HCT116 (cell line): ENCODE measurements at regions not wholly inside any gene's neighbourhood (a gene's known extent, or its start where the extent isn't known, plus 50 kb on each side); places are given as distances from the start of the nearest gene placed in this dataset.
A peak's percentile ranks its signal among the peaks of the same experiment; 100 is the strongest.

Experiments
- ATAC-seq: fragments of 200-7000 bp; cut with Tn5 transposase; 2 replicates; pipeline ENCODE4 v1.9.1; 2020; ENCODE audit warnings: mild to moderate bottlenecking, moderate library complexity
- BruUV-seq: library from RNA; stranded (reverse); fragments of 400-500 nt; replicated peaks from 2 replicates; lab custom pipeline; 2021; lab: Mats Ljungman, UMichigan
- CTCF ChIA-PET: fragments of 300-600 bp; sonication (Branson Sonifier 250); formaldehyde crosslinking; loops from one replicate; lab custom pipeline; 2021; ENCODE audit warnings: antibody characterized with exemption; lab: Charles Lee
- POLR2A ChIA-PET: fragments of 300-600, 350-600 bp; sonication (Branson Sonifier 250); formaldehyde crosslinking; loops from one replicate; lab custom pipeline; 2021; ENCODE audit warnings: antibody characterized with exemption; lab: Charles Lee
- RAD21 ChIA-PET, 2 experiments: fragments of 300-600 bp; sonication (Branson Sonifier 250); formaldehyde crosslinking; loops; one replicate each; lab custom pipeline; 2023; ENCODE audit warnings: low total read pairs in 2 of 2; ENCODE audit not compliant: uncharacterized antibody in 2 of 2, unreplicated experiment in 2 of 2, low non-redundant PET in 1 of 2; lab: Charles Lee
- DNase-seq: peaks from one replicate; pipeline ENCODE4 v3.0.0-alpha.2; 2010; ENCODE audit warnings: low read depth, low spot score
- H2AFZ ChIP-seq: fragments of 200-600 bp; shearing (Covaris generic), sonication (generic); 2 replicates; pipeline ENCODE4 v1.6.1; 2017; ENCODE audit warnings: low read depth, mixed run types, mixed read lengths, antibody characterized with exemption, low read length; ENCODE audit not compliant: poor library complexity, severe bottlenecking
- H3K27ac ChIP-seq: 2 replicates; pipeline ENCODE4 v1.5.1; 2012; ENCODE audit warnings: low read depth, low read length
- H3K27me3 ChIP-seq: fragments of 200-600 bp; sonication (generic); 2 replicates; pipeline ENCODE4 v1.6.1; 2016; ENCODE audit warnings: mixed run types, low read length, mixed read lengths; ENCODE audit not compliant: insufficient read depth
- H3K36me3 ChIP-seq, 2 experiments: fragments of 200-500 bp in 1 of 2; fragments of 200-600 bp in 1 of 2; sonication (Bioruptor generic) in 1 of 2; sonication (generic) in 1 of 2; 2 replicates each; pipeline versions ENCODE4 v1.5.1 to v1.6.1; 2014 to 2016; ENCODE audit warnings: low read length in 2 of 2, inconsistent platforms in 1 of 2, mixed read lengths in 1 of 2, mixed run types in 1 of 2; ENCODE audit not compliant: insufficient read depth in 2 of 2, control insufficient read depth in 1 of 2
- H3K4me1 ChIP-seq, 2 experiments: fragments of 200-600 bp in 1 of 2; sonication (generic) in 1 of 2; 2 replicates each; pipeline versions ENCODE4 v1.5.1 to v1.6.1; 2012 to 2017; ENCODE audit warnings: low read length in 2 of 2, inconsistent platforms in 1 of 2, mild to moderate bottlenecking in 1 of 2, mixed read lengths in 1 of 2, mixed run types in 1 of 2, moderate library complexity in 1 of 2; ENCODE audit not compliant: insufficient read depth in 2 of 2, control insufficient read depth in 1 of 2
- H3K4me2 ChIP-seq: fragments of 200-600 bp; sonication (generic); 2 replicates; pipeline ENCODE4 v1.6.1; 2017; ENCODE audit warnings: mixed run types, low read length, mixed read lengths
- H3K4me3 ChIP-seq, 2 experiments: fragments of 200-600 bp in 1 of 2; sonication (generic) in 1 of 2; replicated peaks in 1 of 2; 2 replicates each; pipeline ENCODE4 v1.5.1; 2011 to 2016; ENCODE audit warnings: low read length in 2 of 2, control low read depth in 1 of 2, low read depth in 1 of 2, mild to moderate bottlenecking in 1 of 2, mixed read lengths in 1 of 2, mixed run types in 1 of 2
- H3K79me2 ChIP-seq: fragments of 200-600 bp; sonication (generic); 2 replicates; pipeline ENCODE4 v1.6.1; 2017; ENCODE audit warnings: mild to moderate bottlenecking, mixed run types, low read length, moderate library complexity, mixed read lengths; ENCODE audit not compliant: insufficient read depth
- H3K9ac ChIP-seq: fragments of 200-600 bp; sonication (generic); 2 replicates; pipeline ENCODE4 v1.6.1; 2016; ENCODE audit warnings: low read length, mixed read lengths
- H3K9me2 ChIP-seq: fragments of 200-600 bp; sonication (generic), shearing (Covaris generic); 2 replicates; pipeline ENCODE4 v1.6.1; 2017; ENCODE audit warnings: mixed run types, mild to moderate bottlenecking, moderate library complexity; ENCODE audit not compliant: insufficient read depth
- H3K9me3 ChIP-seq, 2 experiments: fragments of 200-500 bp in 1 of 2; fragments of 200-600 bp in 1 of 2; sonication (Bioruptor generic) in 1 of 2; sonication (generic) in 1 of 2; 2 replicates each; pipeline ENCODE4 v1.6.1; 2014 to 2017; ENCODE audit warnings: low read length in 2 of 2, mixed read lengths in 2 of 2, inconsistent platforms in 1 of 2, low read depth in 1 of 2, mild to moderate bottlenecking in 1 of 2, mixed run types in 1 of 2, moderate library complexity in 1 of 2; ENCODE audit not compliant: control insufficient read depth in 1 of 2, insufficient read depth in 1 of 2
- H4K20me1 ChIP-seq: fragments of 200-600 bp; sonication (generic), shearing (Covaris generic); 2 replicates; pipeline ENCODE4 v1.6.1; 2017; ENCODE audit warnings: mixed run types, mild to moderate bottlenecking, moderate library complexity; ENCODE audit not compliant: insufficient read depth
- CBX3 ChIP-seq: IDR thresholded peaks from 2 replicates; pipeline ENCODE4 v1.6.1; 2012; ENCODE audit warnings: low read depth
- FOSL1 ChIP-seq: IDR thresholded peaks from 2 replicates; pipeline ENCODE4 v1.6.1; 2012; ENCODE audit warnings: low read depth
- JUND ChIP-seq: IDR thresholded peaks from 2 replicates; pipeline ENCODE4 v1.6.1; 2012
- RAD21 ChIP-seq: IDR thresholded peaks from 2 replicates; pipeline ENCODE4 v1.6.1; 2012; ENCODE audit warnings: low read depth, mild to moderate bottlenecking
- SP1 ChIP-seq: IDR thresholded peaks from 2 replicates; pipeline ENCODE4 v1.6.1; 2012; ENCODE audit warnings: low read depth
- TCF7L2 ChIP-seq: IDR thresholded peaks from 2 replicates; pipeline ENCODE4 v1.7.0; 2011; ENCODE audit warnings: borderline replicate concordance, inconsistent platforms; ENCODE audit not compliant: insufficient read depth, insufficient read length; ENCODE audit errors: extremely low read depth
- ZNF274 ChIP-seq: fragments of 200-500 bp; sonication (Bioruptor generic); IDR thresholded peaks from 2 replicates; pipeline ENCODE4 v1.6.1; 2014; ENCODE audit warnings: mild to moderate bottlenecking, low read depth, low read length, inconsistent platforms
- intact Hi-C: fragments of 100-400 bp; cut with micrococcal nuclease; formaldehyde crosslinking; loops from 2 replicates; pipeline ENCODE4 v1.10.0; 2022
- TF ChIP-seq, protein P1 (sequence below), 3 experiments: fragments of 200-600 bp in 1 of 3; sonication (generic) in 1 of 3; IDR thresholded peaks in 2 of 3; conservative IDR thresholded peaks in 1 of 3; 2 replicates each; pipeline ENCODE4 v1.5.1; 2012 to 2017; ENCODE audit warnings: low read depth in 2 of 3, low read length in 2 of 3, antibody characterized with exemption in 1 of 3, borderline replicate concordance in 1 of 3, control low read depth in 1 of 3, mild to moderate bottlenecking in 1 of 3, mixed read lengths in 1 of 3, mixed run types in 1 of 3, moderate library complexity in 1 of 3; ENCODE audit not compliant: insufficient read depth in 1 of 3
- TF ChIP-seq, protein P2 (sequence below): IDR thresholded peaks from 2 replicates; pipeline ENCODE4 v1.6.1; 2011; ENCODE audit warnings: mild to moderate bottlenecking, low read length, moderate library complexity; ENCODE audit not compliant: insufficient replicate concordance; ENCODE audit errors: extremely low read depth

DNA sequence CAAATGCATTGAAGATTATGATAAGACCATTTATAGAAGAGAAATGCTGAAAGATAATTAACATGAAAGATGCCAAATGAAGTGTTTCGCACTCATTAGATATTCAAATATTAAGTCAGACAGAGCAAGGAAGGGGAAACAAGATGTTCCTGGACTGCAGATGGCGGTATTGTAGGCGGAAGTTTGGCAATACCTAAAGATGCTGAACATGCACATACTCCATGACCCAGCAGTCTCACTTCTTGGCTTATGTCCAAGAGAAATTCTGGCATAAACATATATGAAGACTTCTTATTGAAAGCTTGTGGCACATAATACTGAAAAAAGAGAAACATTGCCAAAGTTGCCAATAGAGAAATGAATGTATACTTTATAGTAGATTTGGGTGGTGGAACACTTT, 325.4 kb upstream of the SEMA3C start:
- ChIA-PET POLR2A (no interaction called here), CTCF (no interaction called here), RAD21 (no interaction called here)
- DNase-seq (peak; percentile 42), ATAC-seq (peak; percentile 74)
- Histone ChIP-seq H2AFZ (peak overlapping the region; percentile 59), H3K36me3 (no peaks in the 10 kb centered on the region), H3K9ac (no peak overlapping the region), H3K79me2 (no peaks in the 10 kb centered on the region), H3K4me2 (no peak overlapping the region), H3K27me3 (no peaks in the 10 kb centered on the region), H3K9me2 (no peaks in the 10 kb centered on the region), H4K20me1 (no peaks in the 10 kb centered on the region), H3K9me3 (no peaks in the 10 kb centered on the region), H3K27ac (no peak overlapping the region), H3K4me1 (no peaks in the 10 kb centered on the region), H3K4me3 (no peak overlapping the region)
- intact Hi-C loops, result no loop called here
- no TSS peak for BruUV-seq
- TF ChIP-seq JUND, result no peak
- TF ChIP-seq, protein P1, sequence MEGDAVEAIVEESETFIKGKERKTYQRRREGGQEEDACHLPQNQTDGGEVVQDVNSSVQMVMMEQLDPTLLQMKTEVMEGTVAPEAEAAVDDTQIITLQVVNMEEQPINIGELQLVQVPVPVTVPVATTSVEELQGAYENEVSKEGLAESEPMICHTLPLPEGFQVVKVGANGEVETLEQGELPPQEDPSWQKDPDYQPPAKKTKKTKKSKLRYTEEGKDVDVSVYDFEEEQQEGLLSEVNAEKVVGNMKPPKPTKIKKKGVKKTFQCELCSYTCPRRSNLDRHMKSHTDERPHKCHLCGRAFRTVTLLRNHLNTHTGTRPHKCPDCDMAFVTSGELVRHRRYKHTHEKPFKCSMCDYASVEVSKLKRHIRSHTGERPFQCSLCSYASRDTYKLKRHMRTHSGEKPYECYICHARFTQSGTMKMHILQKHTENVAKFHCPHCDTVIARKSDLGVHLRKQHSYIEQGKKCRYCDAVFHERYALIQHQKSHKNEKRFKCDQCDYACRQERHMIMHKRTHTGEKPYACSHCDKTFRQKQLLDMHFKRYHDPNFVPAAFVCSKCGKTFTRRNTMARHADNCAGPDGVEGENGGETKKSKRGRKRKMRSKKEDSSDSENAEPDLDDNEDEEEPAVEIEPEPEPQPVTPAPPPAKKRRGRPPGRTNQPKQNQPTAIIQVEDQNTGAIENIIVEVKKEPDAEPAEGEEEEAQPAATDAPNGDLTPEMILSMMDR (IDR thresholded peaks at IDR 0.05 in 2 of 3, conservative IDR thresholded peaks at IDR 0.05 in 1 of 3; ENCODE audit: borderline replicate concordance in 1 of 3, insufficient read depth in 1 of 3, low read depth in 2 of 3, low read length in 2 of 3), result peak; percentile 3 to 45 (median 36); a peak in 4 of 6 replicates
- peak; percentile 39 for TF ChIP-seq RAD21
- TF ChIP-seq CBX3, result peak; percentile 41; the same call in 1 of the 2 replicates
- no peak for TF ChIP-seq SP1

DNA sequence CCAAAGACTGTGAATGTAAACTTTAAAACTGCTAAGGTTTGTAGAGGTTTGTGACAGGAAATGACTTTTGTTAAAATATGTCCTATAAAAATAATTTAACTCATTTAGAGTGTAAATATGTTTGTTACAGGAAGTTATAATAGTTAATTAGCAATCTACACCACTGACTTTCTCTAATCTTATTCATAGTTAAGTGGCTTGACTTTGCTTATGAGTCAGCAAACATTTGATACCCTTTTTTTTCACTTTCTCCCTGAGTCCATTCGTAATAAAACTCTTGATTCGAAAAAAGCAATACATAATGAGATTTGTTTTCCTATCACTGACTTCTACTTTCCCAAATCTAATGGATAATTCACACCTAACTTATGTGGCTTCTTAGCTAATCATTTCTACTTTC, 317.7 kb upstream of the SEMA3C start:
- H3K9ac ChIP-seq, result no peak overlapping the region
- intact Hi-C loops, result no loop called here
- H3K4me2 ChIP-seq, result no peak overlapping the region
- DNase-seq (no peak), ATAC-seq (no peak)
- no peaks in the 10 kb centered on the region for H3K9me2 ChIP-seq
- H3K36me3 ChIP-seq, result no peaks in the 10 kb centered on the region
- no peak overlapping the region for H2AFZ ChIP-seq
- no peaks in the 10 kb centered on the region for H3K79me2 ChIP-seq
- peaks cover 0 to 4% of the 10 kb centered on the region in 2 experiments; a peak in 1 of 4 replicates for H3K4me1 ChIP-seq
- H3K9me3 ChIP-seq, result no peaks in the 10 kb centered on the region
- CTCF ChIA-PET, result no interaction called here
- no TSS peak for BruUV-seq
- RAD21 ChIA-PET, result no interaction called here
- H3K4me3 ChIP-seq, result no peak overlapping the region
- H4K20me1 ChIP-seq, result no peaks in the 10 kb centered on the region
- H3K27me3 ChIP-seq, result no peaks in the 10 kb centered on the region
- no peak overlapping the region for H3K27ac ChIP-seq
- POLR2A ChIA-PET, result no interaction called here
- TF ChIP-seq TCF7L2, result no peak
- TF ChIP-seq, protein P2, sequence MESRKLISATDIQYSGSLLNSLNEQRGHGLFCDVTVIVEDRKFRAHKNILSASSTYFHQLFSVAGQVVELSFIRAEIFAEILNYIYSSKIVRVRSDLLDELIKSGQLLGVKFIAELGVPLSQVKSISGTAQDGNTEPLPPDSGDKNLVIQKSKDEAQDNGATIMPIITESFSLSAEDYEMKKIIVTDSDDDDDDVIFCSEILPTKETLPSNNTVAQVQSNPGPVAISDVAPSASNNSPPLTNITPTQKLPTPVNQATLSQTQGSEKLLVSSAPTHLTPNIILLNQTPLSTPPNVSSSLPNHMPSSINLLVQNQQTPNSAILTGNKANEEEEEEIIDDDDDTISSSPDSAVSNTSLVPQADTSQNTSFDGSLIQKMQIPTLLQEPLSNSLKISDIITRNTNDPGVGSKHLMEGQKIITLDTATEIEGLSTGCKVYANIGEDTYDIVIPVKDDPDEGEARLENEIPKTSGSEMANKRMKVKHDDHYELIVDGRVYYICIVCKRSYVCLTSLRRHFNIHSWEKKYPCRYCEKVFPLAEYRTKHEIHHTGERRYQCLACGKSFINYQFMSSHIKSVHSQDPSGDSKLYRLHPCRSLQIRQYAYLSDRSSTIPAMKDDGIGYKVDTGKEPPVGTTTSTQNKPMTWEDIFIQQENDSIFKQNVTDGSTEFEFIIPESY, result no peak
- TF ChIP-seq ZNF274, result no peak
- TF ChIP-seq FOSL1, result no peak
- TF ChIP-seq, protein P1 (IDR thresholded peaks at IDR 0.05 in 2 of 3, conservative IDR thresholded peaks at IDR 0.05 in 1 of 3; ENCODE audit: borderline replicate concordance in 1 of 3, insufficient read depth in 1 of 3, low read depth in 2 of 3, low read length in 2 of 3), result no peak
